Activated CD4-positive, CD25-positive, alpha-beta regulatory T cell treated with anti-CD3 and anti-CD28 coated beads, Interleukin-2, amount 50 U/mL, for 72 hours (primary cell): ENCODE measurements at regions not wholly inside any gene's neighbourhood (a gene's known extent, or its start where the extent isn't known, plus 50 kb on each side); places are given as distances from the start of the nearest gene placed in this dataset.

Experiments used
- DNase-seq: peaks from one replicate; pipeline ENCODE4 v3.0.0; 2021

GRCh38 chr3:118011910-118012309 lies 1022.7 kb downstream of the IGSF11 start:
- DNase-seq: no peak

- no peak for DNase-seq
Observed at GRCh38 chr3:118029049-118029448, 1005.6 kb downstream of the IGSF11 start.

GRCh38 chr3:118036215-118036614 lies 998.4 kb downstream of the IGSF11 start:
- DNase-seq: no peak

GRCh38 chr3:118055381-118055780 lies 979.3 kb downstream of the IGSF11 start:
- DNase-seq: no peak

- no peak for DNase-seq
Observed at GRCh38 chr3:118057086-118057485, 977.6 kb downstream of the IGSF11 start.

GRCh38 chr3:118059096-118059495 lies 975.5 kb downstream of the IGSF11 start:
- DNase-seq: no peak

GRCh38 chr3:118067439-118067838 lies 967.2 kb downstream of the IGSF11 start:
- no peak for DNase-seq

- DNase-seq: no peak
Observed at GRCh38 chr3:118075873-118076272, 958.8 kb downstream of the IGSF11 start.

GRCh38 chr3:118077332-118077731 lies 957.3 kb downstream of the IGSF11 start:
- no peak for DNase-seq

- no peak for DNase-seq
Observed at GRCh38 chr3:118080889-118081288, 953.8 kb downstream of the IGSF11 start.

GRCh38 chr3:118088696-118089095 lies 946.0 kb downstream of the IGSF11 start:
- DNase-seq: no peak

GRCh38 chr3:118089563-118089962 lies 945.1 kb downstream of the IGSF11 start:
- no peak for DNase-seq

GRCh38 chr3:118097226-118097625 lies 937.4 kb downstream of the IGSF11 start:
- no peak for DNase-seq

- DNase-seq: no peak
Observed at GRCh38 chr3:118097660-118098059, 937.0 kb downstream of the IGSF11 start.

- DNase-seq: no peak
Observed at GRCh38 chr3:118098827-118099226, 935.8 kb downstream of the IGSF11 start.

GRCh38 chr3:118101891-118102290 lies 932.8 kb downstream of the IGSF11 start:
- DNase-seq: no peak

GRCh38 chr3:118102737-118103136 lies 931.9 kb downstream of the IGSF11 start:
- no peak for DNase-seq

GRCh38 chr3:118108201-118108600 lies 926.4 kb downstream of the IGSF11 start:
- no peak for DNase-seq

GRCh38 chr3:118108769-118109168 lies 925.9 kb downstream of the IGSF11 start:
- no peak for DNase-seq

- no peak for DNase-seq
Observed at GRCh38 chr3:118110211-118110610, 924.4 kb downstream of the IGSF11 start.

- DNase-seq: no peak
Observed at GRCh38 chr3:118116991-118117390, 917.7 kb downstream of the IGSF11 start.

GRCh38 chr3:118126751-118127150 lies 907.9 kb downstream of the IGSF11 start:
- no peak for DNase-seq

- no peak for DNase-seq
Observed at GRCh38 chr3:118127992-118128391, 906.7 kb downstream of the IGSF11 start.

- DNase-seq: no peak
Observed at GRCh38 chr3:118128886-118129285, 905.8 kb downstream of the IGSF11 start.

- no peak for DNase-seq
Observed at GRCh38 chr3:118137778-118138177, 896.9 kb downstream of the IGSF11 start.

- no peak for DNase-seq
Observed at GRCh38 chr3:118144919-118145318, 889.7 kb downstream of the IGSF11 start.
